ENCODE measurements at regions not wholly inside any gene's neighbourhood (a gene's known extent, or its start where the extent isn't known, plus 50 kb on each side); places are given as distances from the start of the nearest gene placed in this dataset.

DNA sequence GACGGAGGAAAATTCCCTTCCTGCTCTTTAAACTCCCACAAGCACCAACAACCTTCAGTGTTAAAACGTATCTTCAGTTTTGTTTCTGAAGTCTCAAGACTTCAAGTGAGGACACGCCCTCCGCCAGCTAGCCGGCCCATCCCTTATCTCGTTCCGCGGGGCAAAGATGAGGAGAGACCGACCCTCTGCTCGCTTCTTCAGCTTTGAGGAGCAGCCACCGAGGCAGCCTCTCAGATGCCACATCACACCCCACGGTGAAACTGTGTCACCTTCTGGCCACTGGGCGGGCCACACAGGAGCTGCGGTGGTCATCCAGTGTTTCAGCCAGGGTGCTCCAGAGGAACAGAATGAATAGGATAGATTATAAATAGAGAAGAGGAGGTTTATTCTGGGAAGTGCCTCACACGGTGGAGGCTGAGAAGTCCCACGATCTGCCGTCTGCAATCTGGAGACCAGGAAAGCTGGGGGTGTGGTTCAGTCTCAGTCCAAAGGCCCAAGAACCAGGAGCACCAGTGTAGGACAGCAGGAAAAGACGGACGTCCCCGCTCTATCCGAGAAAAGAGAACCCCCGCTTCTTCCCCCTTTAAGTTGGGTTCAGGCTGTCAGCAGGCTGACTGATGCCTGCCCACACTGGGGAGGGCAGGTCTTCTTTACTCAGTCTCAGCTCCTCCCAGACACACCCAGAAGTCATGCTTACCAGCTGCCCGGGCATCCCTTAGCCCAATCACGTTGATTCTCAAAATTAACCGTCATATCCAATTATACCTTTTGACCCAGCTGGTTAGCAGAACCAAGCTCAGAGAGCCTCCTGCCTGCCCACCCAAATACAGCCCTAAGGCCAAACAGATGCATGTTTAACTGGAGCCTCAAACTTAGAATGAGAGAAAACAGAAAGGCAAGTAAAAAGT, 399.7 kb upstream of the ID2 start:
- DNase-seq, result no peak

DNA sequence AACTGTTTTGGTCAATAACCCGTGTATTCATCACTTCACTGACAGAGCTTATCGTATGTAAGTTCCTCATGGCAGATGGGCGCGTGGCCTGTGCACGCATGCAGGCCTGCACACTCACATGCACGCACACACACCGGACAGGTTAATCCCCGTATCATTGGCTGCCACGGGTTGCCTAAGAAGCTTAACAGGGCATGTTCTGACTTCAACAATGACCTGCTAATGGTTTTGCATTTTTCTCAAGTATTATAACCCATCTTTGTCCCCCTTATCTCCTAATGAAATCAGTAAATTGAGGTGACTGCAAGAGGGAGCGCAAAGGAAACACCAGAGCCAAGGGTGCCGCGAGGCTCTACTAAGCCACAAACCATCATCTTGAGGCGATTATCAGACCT, 399.0 kb upstream of the ID2 start:
- no peak for DNase-seq

DNA sequence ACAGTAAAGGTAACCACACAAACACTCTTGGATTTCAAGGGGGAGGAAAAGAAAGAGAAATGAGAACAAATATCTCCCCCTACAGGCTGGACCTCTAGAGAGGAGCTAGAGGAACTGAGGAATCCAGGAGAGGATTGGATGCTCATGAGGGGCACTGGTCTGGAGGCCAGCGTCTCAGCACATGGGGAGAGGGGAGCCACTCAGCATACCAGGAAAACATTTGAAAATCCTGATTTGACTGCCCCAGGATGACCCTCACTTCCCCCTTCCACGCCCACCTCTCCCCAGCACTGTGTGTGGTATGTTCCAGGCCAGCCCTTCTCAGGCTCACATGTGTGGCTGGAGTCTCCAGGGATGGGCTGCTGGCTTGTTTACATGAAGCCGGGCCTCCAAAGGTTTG, 396.8 kb upstream of the ID2 start:
- no peak for DNase-seq

DNA sequence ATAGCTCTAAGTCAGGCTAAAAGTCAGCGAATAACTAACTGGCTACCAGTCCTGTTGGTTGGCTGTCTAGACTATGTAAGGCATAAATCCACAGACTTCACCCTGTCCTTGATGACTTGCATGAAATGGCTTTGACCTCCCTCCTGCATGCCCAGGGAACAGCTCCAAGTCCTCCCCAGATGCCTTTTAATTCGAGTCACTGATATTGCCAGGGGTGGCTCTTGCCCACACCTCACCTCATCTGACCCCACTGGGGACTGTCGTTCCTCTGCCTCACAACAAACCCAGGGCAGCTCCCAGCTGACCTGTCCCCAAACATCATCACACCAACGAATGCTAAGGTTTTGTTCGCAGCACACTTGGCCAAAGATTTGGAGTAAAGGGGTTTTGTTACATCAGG, 396.0 kb upstream of the ID2 start:
- DNase-seq, result no peak

DNA sequence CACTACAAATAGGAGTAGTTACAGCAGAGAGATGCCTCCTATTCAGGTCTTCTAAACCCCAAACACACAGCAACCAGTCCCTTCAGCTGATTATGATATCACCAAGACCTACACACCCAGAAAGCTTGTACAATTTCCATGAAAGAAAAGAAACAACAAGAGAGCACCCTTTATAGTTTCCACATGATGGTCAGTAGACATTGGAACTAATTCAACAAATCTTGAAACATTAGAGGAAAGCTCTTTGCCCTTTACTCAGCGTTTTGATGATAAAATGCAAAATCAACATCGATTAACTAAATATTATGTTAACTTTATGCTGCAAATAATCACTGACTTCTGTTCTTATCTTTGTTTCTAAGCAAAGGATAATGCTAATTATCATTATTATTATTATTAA, 393.6 kb upstream of the ID2 start:
- no peak for DNase-seq

DNA sequence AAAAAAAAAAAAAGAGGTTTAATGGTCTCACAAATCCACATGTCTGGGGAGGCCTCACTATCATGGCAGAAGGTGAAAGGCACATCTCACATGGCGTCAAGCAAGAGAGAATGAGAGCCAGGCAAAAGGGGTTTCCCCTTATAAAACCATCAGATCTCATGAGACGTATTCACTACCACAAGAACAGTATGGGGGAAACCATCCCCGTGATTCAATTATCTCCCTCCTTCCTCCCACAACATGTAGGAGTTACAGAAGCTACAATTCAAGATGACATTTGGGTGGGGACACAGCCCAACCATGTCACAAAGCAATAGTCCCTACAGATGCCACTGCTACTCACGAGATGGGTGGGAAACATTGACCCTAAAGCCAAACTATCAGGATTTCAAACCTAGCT, 392.7 kb upstream of the ID2 start:
- no peak for DNase-seq

DNA sequence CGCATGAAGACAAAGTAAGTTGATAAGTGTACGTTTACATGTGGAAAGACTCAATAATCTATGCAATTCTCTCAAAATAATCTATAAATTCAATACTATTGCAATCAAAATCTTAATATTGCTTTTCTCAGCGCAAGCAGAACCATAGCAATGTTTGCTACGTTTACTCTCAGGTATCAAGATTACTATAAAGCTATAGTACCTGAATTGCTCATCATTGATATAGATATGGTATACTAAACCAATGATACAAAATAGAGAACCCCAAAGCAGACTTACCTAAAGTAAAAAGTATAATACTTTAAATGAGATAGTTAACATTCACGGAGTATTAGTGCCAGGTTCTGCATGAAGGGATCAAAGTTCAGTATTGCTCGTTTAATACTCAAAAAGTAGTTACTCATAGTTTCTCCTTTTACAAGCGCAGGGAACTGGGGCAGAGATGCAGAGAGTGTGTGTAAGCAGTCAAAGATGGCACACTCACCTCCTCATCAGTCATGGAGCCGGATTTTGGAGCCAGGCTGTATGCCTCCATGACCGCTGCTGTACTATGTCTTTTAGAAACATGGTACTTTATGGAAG, 391.0 kb upstream of the ID2 start:
- DNase-seq, result no peak

DNA sequence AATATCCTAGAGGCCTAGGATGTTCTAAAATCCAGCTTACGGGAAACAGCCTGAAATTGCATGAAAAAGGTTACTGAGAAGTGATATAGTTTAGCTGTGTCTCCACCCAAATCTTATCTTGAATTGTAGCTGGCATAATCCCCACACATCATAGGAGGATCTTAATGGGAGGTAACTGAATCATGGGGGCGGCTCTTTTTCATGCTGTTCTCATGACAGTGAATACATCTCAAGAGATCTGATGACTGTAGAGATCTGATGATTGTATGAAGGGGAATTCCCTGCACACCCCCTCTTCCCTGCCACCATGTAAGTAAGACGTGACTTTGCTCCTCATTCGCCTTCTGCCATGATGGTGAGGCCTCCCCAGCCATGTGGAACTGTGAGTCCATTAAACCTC, 385.6 kb upstream of the ID2 start:
- no peak for DNase-seq

DNA sequence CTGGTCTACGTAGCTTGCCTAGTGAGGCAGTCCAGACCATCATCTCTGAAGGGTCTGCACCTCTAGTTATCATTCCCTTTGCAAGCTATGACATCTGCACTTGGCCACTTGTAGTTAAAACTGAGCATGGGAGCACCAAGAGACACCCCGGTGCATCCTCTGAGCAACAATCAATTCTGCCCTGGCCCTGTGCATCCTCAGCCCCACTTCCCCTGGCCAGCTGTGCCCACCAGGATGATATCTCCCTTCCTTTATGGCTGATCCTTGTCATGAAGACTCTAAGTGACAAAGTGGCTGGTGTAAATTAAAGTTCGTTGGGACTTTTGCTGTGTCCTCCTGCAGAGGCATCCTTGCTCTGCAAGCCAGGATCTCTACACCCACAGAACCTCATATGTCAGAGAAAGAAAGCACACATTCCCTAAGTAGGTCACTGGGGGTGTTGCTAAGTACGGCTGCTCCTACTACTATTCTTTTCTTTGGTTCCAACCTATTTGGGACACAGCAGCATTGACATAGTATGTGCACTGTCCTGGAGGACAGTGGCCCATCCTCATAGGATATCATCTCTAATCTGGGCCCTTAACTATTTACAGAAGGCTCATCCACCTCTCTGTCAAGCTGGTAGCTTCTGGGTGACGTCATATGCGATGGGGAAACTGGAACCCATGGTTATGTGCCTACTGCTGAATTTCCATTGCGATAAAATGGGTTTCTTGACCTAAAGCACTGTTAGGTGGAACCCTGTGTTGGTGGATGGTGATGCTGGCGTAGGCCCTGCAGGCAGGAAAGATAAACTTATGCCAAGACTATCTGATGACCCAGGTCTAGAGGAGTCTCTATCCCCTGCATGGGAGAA, 384.3 kb upstream of the ID2 start:
- no peak for DNase-seq

DNA sequence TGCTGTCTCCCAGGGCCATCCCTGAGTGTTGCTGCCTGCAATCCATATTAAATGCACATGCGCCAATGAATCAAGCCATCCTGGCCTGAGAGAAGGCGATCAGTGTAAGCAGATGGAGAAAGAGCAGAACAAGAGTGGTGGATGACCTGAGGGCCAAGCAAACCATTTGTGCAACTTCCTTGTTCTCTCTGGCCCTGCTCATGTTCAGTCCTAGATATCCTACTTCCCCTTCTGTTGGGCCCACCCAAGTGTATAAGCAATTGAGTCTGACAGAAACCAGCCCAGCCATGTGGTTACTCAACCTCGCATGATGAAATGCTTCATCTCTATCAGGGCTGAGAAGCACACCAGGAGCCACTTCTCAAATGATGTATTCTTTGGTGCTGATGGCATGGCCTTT, 383.1 kb upstream of the ID2 start:
- no peak for DNase-seq

DNA sequence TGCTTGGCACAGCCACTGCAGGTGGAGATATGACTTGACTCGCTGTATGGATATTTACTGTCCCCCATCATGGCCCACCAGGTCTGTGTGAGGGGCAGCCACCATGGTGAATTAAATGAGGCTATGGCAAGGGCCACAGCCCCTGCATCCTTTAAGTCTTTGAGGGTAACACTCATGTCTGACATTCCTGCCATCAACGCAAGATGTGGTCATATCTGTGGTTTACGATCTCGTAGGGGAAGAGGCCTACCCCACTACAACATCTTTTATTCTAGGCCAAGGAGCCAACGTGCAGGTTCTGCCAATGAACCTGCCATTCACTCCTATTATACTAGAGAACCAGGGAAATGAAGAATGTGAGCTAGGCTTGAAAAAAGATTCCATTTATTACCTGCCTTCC, 381.6 kb upstream of the ID2 start:
- no peak for DNase-seq

DNA sequence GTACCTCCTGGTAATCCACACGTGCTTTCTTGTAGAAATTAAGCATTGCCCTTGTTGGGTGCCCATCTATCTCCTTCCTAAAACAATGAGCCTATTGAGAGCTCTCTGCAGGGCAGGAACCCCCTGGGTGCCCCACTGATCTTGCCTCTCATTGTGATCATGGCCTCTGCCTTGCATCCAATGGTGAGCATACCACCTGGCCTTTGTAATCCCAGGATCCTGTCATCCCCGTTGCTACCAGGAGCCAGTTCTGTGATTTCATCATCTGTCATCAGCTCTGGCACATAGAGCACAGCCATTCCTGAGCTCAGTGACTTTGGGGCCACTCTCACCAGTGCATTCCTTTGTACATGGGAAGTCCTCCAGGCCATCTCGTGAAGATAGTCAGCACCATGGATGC, 381.0 kb upstream of the ID2 start:
- no peak for DNase-seq

DNA sequence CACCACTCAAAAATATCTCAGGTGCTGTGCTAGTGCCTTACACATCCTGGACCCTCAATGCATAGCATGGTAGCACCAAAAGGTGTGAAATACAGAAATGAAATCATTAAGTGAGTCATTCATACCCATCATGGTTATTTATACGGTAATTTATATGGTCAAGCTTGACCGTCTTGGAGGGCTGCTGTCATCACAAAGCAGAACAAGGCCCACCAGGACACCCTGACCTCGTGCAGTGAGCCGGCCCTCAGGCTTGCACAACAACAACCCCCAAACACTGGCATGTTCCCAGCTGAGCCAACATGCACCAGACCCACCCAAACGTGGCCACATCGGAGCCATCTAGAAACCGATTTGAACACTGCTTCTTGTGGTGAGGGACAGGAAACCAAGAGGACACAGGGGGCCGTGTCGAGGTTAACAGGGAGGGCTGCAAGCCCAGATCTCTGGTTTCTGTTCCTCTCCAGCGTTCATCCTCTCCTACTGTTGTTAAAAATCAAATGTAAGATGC, 378.5 kb upstream of the ID2 start:
- DNase-seq, result no peak

DNA sequence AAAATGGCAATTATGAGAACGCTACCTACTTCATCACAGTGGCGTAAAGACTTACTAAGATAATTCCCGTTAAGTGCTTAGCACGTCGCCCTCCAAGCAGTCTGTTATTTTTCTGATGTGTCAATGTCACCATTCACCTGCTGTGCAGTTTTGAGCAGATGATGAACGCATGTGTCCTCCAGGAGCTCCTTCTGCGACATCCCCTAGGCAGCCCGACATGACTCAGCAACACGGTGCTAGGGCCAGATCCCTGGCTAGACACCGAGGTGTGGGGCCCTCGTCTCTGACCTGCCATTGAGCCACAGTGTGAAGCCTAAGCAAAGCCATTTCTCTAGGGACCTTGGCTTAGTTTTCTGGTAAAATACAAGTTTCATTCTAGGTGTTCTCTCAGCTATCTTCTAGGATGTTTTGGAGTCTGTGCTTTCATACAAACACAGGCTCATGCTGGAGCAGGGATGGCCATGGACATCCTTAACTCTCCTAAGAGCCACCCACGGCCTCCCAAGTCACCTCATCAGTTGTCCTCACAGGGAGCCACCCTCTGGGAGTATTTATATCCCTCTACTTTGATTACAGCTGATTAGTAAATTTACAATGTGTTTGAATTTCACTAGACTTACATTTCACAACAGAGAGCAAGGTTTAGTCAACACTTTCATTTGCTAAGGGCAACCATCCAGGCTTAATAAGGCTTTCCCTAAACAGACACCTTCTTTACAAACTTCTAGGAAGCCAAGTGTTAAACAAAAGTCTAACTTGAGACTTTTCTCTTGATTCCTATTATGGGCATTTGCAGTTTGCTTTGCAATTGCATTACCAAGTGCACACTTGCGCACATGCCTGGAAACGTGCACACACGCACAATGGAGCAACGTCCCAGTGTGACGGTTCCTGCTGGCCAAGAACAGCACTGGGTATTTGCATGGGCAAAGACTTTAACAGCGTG, 376.8 kb upstream of the ID2 start:
- no peak for DNase-seq

DNA sequence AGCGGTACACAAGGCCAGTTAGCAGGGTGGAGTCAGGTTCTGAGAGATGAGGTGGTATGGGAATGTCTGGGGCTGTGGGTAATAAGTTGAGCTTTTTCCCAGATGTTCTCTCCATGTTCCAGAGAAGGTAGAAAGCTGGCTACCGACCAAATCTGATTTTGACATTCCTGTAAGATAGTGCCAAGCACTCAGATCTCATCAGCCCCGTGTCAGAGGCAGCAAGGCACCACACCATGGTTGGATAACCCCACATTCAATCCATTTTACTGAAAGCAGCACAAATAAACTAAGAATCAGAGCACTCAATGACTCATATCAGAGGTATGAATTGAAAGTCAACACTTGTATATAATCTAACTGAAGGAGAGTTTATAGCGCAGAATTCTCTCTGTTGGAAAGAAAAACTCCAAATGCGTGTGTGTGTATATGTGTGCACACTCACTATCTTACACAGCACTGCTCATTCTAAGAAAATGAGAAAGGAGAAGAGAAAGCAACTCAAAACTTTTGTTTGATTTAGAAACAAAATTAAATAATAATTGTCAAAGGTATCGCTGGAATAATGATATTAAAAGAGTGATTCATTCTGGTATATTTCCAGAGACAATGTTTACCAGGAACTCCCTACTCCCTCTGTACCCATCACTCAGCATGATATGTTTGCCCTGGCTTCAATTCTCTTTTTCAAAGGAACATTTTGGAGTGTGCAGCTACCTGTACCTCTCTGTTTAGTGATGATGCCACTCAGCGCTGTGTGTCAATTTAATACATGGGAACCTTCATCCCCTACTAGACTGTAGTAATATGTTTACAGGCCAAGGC, 375.1 kb upstream of the ID2 start:
- no peak for DNase-seq

DNA sequence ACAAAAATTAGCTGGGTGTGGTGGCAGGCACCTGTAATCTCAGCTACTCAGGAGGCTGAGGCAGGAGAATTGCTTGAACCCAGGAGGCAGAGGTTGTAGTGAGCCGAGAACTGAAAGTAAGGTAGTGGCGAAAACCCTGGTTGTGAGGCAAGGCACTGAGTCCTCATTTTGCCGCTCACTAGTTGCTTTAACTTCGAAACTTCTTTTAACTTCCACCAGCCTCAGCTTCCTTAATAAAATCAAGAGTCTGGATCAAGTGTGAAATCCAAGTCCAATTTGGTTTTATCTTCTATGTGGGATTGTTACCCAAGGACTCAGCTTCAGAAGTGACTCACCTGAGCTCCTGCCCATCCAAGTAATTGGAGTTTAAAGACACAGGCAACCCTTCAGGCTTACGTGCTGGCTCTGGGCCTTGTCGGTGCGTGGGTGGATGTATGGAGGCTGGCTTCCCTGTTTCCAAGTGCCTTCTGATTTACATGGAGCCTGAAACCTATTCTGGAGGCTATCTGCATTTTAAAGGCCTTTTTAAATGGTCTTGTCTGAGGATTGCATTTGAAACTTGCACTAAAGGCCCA, 374.2 kb upstream of the ID2 start:
- DNase-seq, result no peak

DNA sequence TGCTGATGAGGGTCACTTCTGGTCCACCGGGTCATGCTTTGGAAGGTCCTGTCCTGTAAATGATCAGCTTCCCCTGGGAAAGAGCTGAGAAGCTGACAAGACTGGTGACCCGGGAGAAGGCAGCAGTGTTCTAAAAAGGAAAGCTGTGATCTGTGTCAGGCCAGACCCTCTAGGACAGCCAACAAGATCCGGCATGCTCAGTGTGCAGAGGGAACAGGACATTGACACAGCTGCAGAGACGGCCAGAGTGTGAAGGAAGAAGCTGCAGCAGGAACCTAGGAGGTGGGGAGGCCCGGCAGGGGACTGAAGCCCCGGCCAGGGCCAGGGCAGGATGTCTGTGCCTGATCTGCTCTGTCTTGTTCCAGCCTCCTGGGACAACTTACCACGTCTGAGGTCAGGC, 372.7 kb upstream of the ID2 start:
- no peak for DNase-seq

DNA sequence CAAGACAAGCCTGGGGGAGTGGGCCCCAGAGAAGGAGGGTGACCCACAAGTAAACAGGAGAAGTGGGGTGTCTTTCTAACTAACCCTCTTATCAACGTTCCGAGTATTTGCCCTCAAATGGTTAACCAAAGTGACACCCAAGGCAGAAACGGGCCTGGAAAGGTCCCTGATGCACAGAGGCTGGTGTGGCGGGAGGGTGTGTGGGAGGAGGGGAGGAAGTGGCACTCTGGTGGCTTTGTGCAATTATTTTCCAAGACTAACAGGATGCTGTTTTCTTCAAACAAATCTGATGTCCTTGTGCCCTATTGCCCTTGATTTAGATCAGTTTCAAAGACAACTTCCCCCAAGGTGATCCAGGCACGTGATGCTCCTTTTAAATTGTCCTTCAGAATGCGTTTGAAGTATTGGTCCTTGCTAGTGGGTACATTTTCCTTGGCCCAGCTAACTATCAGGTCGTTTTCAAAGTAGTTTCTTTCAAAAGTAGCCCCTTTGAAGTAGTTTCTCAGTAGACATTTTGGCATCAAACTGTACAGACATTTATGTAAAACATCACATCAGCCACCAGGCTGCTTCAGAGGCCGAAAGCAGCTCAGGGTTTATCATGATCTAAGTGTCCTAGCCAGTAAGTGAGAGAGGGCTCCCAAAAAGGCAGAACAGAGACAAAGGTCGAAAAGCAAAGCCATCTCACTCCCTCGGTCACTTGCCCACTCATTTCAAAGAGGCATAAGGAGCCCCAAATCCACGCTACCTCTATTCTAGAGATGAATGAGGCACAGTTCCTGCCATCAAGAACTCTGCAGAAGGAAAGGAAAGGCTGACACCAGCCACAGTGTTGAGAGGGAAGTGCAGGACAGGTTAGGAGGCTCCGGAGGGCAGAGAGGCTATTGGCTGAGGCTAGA, 371.1 kb upstream of the ID2 start:
- no peak for DNase-seq

DNA sequence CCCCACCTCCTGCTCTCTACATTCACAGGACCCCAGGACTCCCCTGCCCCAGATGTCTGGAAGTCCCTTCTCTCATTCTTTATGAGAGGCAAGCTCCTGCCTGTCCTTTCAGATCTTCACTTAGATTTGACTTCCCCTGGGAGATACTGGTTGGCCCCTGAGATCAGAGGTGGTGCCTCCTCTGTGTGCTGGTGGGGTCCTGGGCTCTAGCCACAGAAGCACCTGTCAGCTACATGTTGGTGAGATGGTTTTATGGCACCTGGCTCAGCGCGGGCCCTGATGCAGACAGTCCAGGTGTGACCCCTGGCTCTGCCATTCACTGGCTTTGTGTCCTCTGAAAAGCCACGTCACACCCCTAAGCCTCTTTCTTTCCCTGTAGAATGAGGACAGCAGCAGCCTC, 369.6 kb upstream of the ID2 start:
- no peak for DNase-seq
